GM12878 (cell line): ENCODE measurements at regions not wholly inside any gene's neighbourhood (a gene's known extent, or its start where the extent isn't known, plus 50 kb on each side); places are given as distances from the start of the nearest gene placed in this dataset.

Source experiments
- ATAC-seq: fragments of 200-7000 bp; cut with Tn5 transposase; 3 replicates; pipeline ENCODE4 v1.9.1; 2020; ENCODE audit warnings: mild to moderate bottlenecking, moderate library complexity
- BruUV-seq: library from RNA; stranded (reverse); fragments of 400-500 nt; replicated peaks from 2 replicates; lab custom pipeline; 2021; lab: Mats Ljungman, UMichigan
- CTCF ChIA-PET: fragments of 300-600 bp; sonication (Branson Sonifier 250); formaldehyde crosslinking; extraction: SDS; loops from one replicate; lab custom pipeline; 2021; ENCODE audit warnings: inconsistent platforms; lab: Yijun Ruan, JAX
- POLR2A ChIA-PET: fragments of 350-600 bp; formaldehyde crosslinking; extraction: SDS; loops from one replicate; lab custom pipeline; 2021; ENCODE audit warnings: inconsistent platforms; lab: Charles Lee
- RAD21 ChIA-PET: fragments of 300-600 bp; sonication (Branson Sonifier 250); formaldehyde crosslinking; loops from one replicate; lab custom pipeline; 2023; ENCODE audit warnings: antibody characterized with exemption; ENCODE audit not compliant: unreplicated experiment; lab: Charles Lee
- SMC1A ChIA-PET: fragments of 300-600 bp; sonication (Branson Sonifier 250); formaldehyde crosslinking; loops from one replicate; lab custom pipeline; 2023; ENCODE audit not compliant: unreplicated experiment, uncharacterized antibody; lab: Charles Lee
- DNase-seq: peaks from one replicate; pipeline ENCODE4 v3.0.0-alpha.2; 2011; ENCODE audit warnings: low read depth, low spot score
- FAIRE-seq: peaks from 3 replicates; lab custom pipeline; 2011; peaks lifted over from hg19 to GRCh38; lab: Jason Lieb, UNC
- H2AFZ ChIP-seq: 2 replicates; pipeline ENCODE4 v1.6.0; 2011; ENCODE audit warnings: low read depth, low read length, control low read depth; ENCODE audit not compliant: control insufficient read depth
- H3K27ac ChIP-seq: 2 replicates; pipeline ENCODE4 v1.5.1; 2011; ENCODE audit warnings: control low read depth; ENCODE audit not compliant: control insufficient read depth, insufficient read depth
- H3K27me3 ChIP-seq, 2 experiments: replicated peaks in 1 of 2; 2 replicates each; pipeline versions ENCODE4 v1.6.0 to v1.6.1; 2011; ENCODE audit warnings: low read length in 1 of 2; ENCODE audit not compliant: control insufficient read depth in 2 of 2, insufficient read depth in 2 of 2
- H3K36me3 ChIP-seq, 2 experiments: 2 replicates each; pipeline ENCODE4 v1.5.1; 2011; ENCODE audit warnings: low read length in 1 of 2; ENCODE audit not compliant: control insufficient read depth in 2 of 2, insufficient read depth in 2 of 2
- H3K4me1 ChIP-seq: 2 replicates; pipeline ENCODE4 v1.6.1; 2011; ENCODE audit warnings: mild to moderate bottlenecking, low read length, moderate library complexity, mixed read lengths; ENCODE audit not compliant: control insufficient read depth, insufficient read depth
- H3K4me2 ChIP-seq: 2 replicates; pipeline ENCODE4 v1.6.0; 2011; ENCODE audit warnings: control low read depth; ENCODE audit not compliant: control insufficient read depth, insufficient read depth
- H3K4me3 ChIP-seq: fragments of 200-600 bp; sonication (generic); 2 replicates; pipeline ENCODE4 v1.5.1; 2016
- H3K79me2 ChIP-seq: 2 replicates; pipeline ENCODE4 v1.6.0; 2011; ENCODE audit warnings: low read length; ENCODE audit not compliant: control insufficient read depth, insufficient read depth
- H3K9ac ChIP-seq: 2 replicates; pipeline ENCODE4 v1.8.0; 2011; ENCODE audit warnings: low read length, control low read depth, mixed read lengths; ENCODE audit not compliant: control insufficient read depth, insufficient read depth
- H3K9me3 ChIP-seq: replicated peaks from 3 replicates; pipeline ENCODE4 v1.5.1; 2011; ENCODE audit warnings: mild to moderate bottlenecking, low read length; ENCODE audit not compliant: control insufficient read depth, insufficient read depth
- H4K20me1 ChIP-seq: 2 replicates; pipeline ENCODE4 v1.6.0; 2011; ENCODE audit not compliant: control insufficient read depth, insufficient read depth
- E2F8 ChIP-seq: fragments of 450-650 bp; IDR thresholded peaks from 2 replicates; pipeline ENCODE4 v1.6.1; 2018; ENCODE audit warnings: mild to moderate bottlenecking, low read depth, moderate library complexity; ENCODE audit not compliant: partially characterized antibody
- ETV6 ChIP-seq, 2 experiments: fragments of 450-650 bp in 1 of 2; IDR thresholded peaks in 1 of 2; conservative IDR thresholded peaks in 1 of 2; 2 replicates each; pipeline ENCODE4 v1.6.1; 2014; ENCODE audit warnings: antibody characterized with exemption in 1 of 2, borderline replicate concordance in 1 of 2, low read depth in 1 of 2, mild to moderate bottlenecking in 1 of 2, moderate library complexity in 1 of 2
- IRF4 ChIP-seq: IDR thresholded peaks from 2 replicates; pipeline ENCODE4 v1.6.1; 2011; ENCODE audit warnings: low read depth, low read length
- NBN ChIP-seq: fragments of 450-650 bp; IDR thresholded peaks from 2 replicates; pipeline ENCODE4 v1.6.1; 2016
- NFXL1 ChIP-seq: fragments of 450-650 bp; IDR thresholded peaks from 2 replicates; pipeline ENCODE4 v1.6.1; 2017; ENCODE audit warnings: antibody characterized with exemption, mild to moderate bottlenecking, borderline replicate concordance
- POLR2A ChIP-seq: IDR thresholded peaks from 2 replicates; pipeline ENCODE4 v1.6.1; 2011; ENCODE audit warnings: low read depth, mild to moderate bottlenecking, low read length
- POU2F2 ChIP-seq: IDR thresholded peaks from 3 replicates; pipeline ENCODE4 v1.6.1; 2011; ENCODE audit warnings: low read depth, mild to moderate bottlenecking, low read length, borderline replicate concordance
- PRDM15 ChIP-seq: fragments of 450-650 bp; formaldehyde crosslinking; IDR thresholded peaks from 2 replicates; pipeline ENCODE4 v1.4.0; 2020; ENCODE audit warnings: mild to moderate bottlenecking, moderate library complexity
- RFX5 ChIP-seq: IDR thresholded peaks from 2 replicates; pipeline ENCODE4 v1.6.1; 2011; ENCODE audit warnings: low read depth, low read length, improper control_type of control experiment
- SKIL ChIP-seq: fragments of 450-650 bp; IDR thresholded peaks from 2 replicates; pipeline ENCODE4 v1.6.1; 2017; ENCODE audit warnings: mild to moderate bottlenecking, low read depth, inconsistent platforms; ENCODE audit not compliant: poor library complexity, severe bottlenecking
- SMAD5 ChIP-seq: IDR thresholded peaks from 2 replicates; pipeline ENCODE4 v1.6.1; 2016; ENCODE audit warnings: antibody characterized with exemption, low read depth
- SREBF2 ChIP-seq: IDR thresholded peaks from 2 replicates; pipeline ENCODE4 v1.6.1; 2012; ENCODE audit warnings: mild to moderate bottlenecking, low read length
- SRF ChIP-seq, 2 experiments: IDR thresholded peaks; 2 replicates each; pipeline ENCODE4 v1.6.1; 2011; ENCODE audit warnings: low read depth in 2 of 2, low read length in 2 of 2, mild to moderate bottlenecking in 1 of 2, moderate library complexity in 1 of 2
- TCF7 ChIP-seq: IDR thresholded peaks from 2 replicates; pipeline ENCODE4 v1.6.1; 2014; ENCODE audit warnings: antibody characterized with exemption, borderline replicate concordance
- YBX1 ChIP-seq: fragments of 450-650 bp; IDR thresholded peaks from 2 replicates; pipeline ENCODE4 v1.6.1; 2016; ENCODE audit warnings: antibody characterized with exemption
- ZSCAN29 ChIP-seq: fragments of 450-650 bp; IDR thresholded peaks from 2 replicates; pipeline ENCODE4 v1.6.1; 2017; ENCODE audit warnings: mild to moderate bottlenecking, moderate library complexity
- WGBS: methylation state at CpG from one replicate; pipeline ENCODE4 v1.1.6; 2016; ENCODE audit warnings: low lambda C conversion rate; ENCODE audit not compliant: insufficient replicate concordance, insufficient coverage; ENCODE audit errors: missing lambda C conversion rate; 5-methylcytosine and 5-hydroxymethylcytosine counted together
- in situ Hi-C: fragments of 300-500 bp; cut with MboI; formaldehyde crosslinking; loops from 9 replicates; pipeline ENCODE4 v1.14.3; 2018; ENCODE audit warnings: mixed read lengths
- intact Hi-C: fragments of 100-400 bp; cut with micrococcal nuclease; formaldehyde crosslinking; loops from one replicate; pipeline ENCODE4 v1.14.2; 2022; ENCODE audit not compliant: unreplicated experiment

DNA sequence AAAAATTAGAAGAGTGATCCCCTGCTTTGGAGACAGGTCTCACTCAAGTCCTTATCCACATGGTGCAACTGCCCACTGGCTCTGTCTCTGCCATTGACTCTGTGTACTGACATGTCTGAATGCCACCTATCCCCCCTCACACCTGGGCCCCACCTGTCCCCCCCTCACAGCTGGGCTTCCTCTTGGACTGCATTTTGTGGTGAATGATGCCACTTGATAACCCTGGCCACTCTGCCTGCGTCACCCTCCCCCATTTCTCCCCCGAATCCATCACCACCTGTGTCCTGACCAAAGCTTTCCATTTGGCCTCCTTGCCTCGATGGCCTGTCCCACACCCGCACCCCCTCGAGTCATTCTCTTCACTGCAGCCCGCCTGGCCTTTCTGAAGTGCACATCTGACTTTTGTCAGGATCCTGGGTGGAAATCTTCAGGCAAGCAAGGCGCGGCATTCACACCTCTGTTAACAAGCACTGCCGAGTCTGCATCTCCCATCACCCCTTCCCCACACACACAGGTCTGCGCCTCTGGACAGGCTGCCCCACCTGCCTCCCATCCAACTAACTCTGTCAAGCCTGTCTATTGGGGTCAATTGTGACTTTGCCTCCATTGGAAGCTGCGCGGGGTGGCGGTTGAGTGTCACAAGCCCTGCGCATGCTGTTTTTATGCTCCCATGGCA, 175.3 kb upstream of the KLF14 start:
- RAD21 ChIA-PET = interaction anchor here (1.0 kb wide), 2 partner anchors 38 to 52 kb away, joined by 3 read pairs; no protein-coding TSS in a partner anchor
- in situ Hi-C loops = no loop called here
- TF ChIP-seq TCF7 = no peak
- TF ChIP-seq PRDM15 (CRISPR knock-in tag) = no peak
- no peak for TF ChIP-seq SRF (IDR thresholded peaks at IDR 0.05; ENCODE audit: low read depth in 2 of 2, low read length in 2 of 2)
- TF ChIP-seq NBN = no peak
- no peak for TF ChIP-seq ZSCAN29
- no peak for TF ChIP-seq NFXL1
- no peak for TF ChIP-seq IRF4
- peak; percentile 67 for TF ChIP-seq POLR2A
- TF ChIP-seq SKIL = no peak
- TF ChIP-seq E2F8 = no peak
- no peak for TF ChIP-seq SMAD5
- 0 out of 3 replicates have a peak, but pooled peaks have one; percentile 6 for TF ChIP-seq POU2F2
- no peak for TF ChIP-seq ETV6 (conservative IDR thresholded peaks at IDR 0.05 in 1 of 2, IDR thresholded peaks at IDR 0.05 in 1 of 2; ENCODE audit: borderline replicate concordance in 1 of 2, low read depth in 1 of 2)
- TF ChIP-seq YBX1 = no peak
- no peak for TF ChIP-seq SREBF2
- TF ChIP-seq RFX5 = no peak

More for the DNA sequence above, 175.3 kb upstream of the KLF14 start:
- SMC1A ChIA-PET = interaction anchor here (0.8 to 2.2 kb wide), 5 partner anchors 16 to 130 kb away, joined by 3 to 6 read pairs (median 5); no protein-coding TSS in a partner anchor
- Histone ChIP-seq H3K4me1 (peaks cover 20% of the 10 kb centered on the region), H3K4me2 (no peak overlapping the region), H3K4me3 (no peak overlapping the region), H4K20me1 (no peaks in the 10 kb centered on the region), H3K27me3 (no peaks in the 10 kb centered on the region), H3K9ac (no peak overlapping the region), H2AFZ (no peak overlapping the region), H3K79me2 (peaks cover 66% of the 10 kb centered on the region), H3K27ac (no peak overlapping the region), H3K9me3 (no peaks in the 10 kb centered on the region), H3K36me3 (peaks cover 15 to 33% of the 10 kb centered on the region in 2 experiments)
- ATAC-seq (no peak), FAIRE-seq (no peak), DNase-seq (no peak)
- intact Hi-C loops = no loop called here
- BruUV-seq = no TSS peak
- CTCF ChIA-PET = interaction anchor here (1.0 to 1.5 kb wide), 3 partner anchors 12 to 131 kb away, joined by 4 to 7 read pairs (median 4); no protein-coding TSS in a partner anchor
- WGBS = 96% methylated on average over 14 of the region's 14 CpGs
- POLR2A ChIA-PET = no interaction called here
